Mucosa of descending colon (tissue), 3 donors: ENCODE measurements at regions not wholly inside any gene's neighbourhood (a gene's known extent, or its start where the extent isn't known, plus 50 kb on each side); places are given as distances from the start of the nearest gene placed in this dataset.

Source experiments
- ATAC-seq: fragments of 200-7000 bp; cut with Tn5 transposase; one replicate; pipeline ENCODE4 v1.9.1; 2020; ENCODE audit warnings: mild to moderate bottlenecking, moderate library complexity
- DNase-seq, 3 donors: peaks; one replicate each; pipeline ENCODE4 v3.0.0-alpha.2; 2020
- H3K36me3 ChIP-seq: fragments of 200-600 bp; one replicate; pipeline ENCODE4 v1.8.0; 2021; ENCODE audit warnings: low read depth, mild to moderate bottlenecking
- H3K4me1 ChIP-seq: fragments of 200-600 bp; one replicate; pipeline ENCODE4 v1.8.0; 2021; ENCODE audit warnings: low read depth, mild to moderate bottlenecking
- H3K4me3 ChIP-seq: fragments of 200-600 bp; one replicate; pipeline ENCODE4 v1.8.0; 2021; ENCODE audit warnings: mild to moderate bottlenecking
- H3K9me3 ChIP-seq: fragments of 200-600 bp; one replicate; pipeline ENCODE4 v1.8.0; 2021; ENCODE audit warnings: mild to moderate bottlenecking
- CTCF ChIP-seq: fragments of 200-600 bp; IDR thresholded peaks from one replicate; pipeline ENCODE4 v1.8.0; 2022; ENCODE audit warnings: antibody characterized with exemption, mild to moderate bottlenecking
- intact Hi-C, 2 donors: fragments of 100-400 bp; cut with DNase I in 1 of 2; cut with micrococcal nuclease in 1 of 2; formaldehyde crosslinking; loops; one replicate each; pipeline versions ENCODE4 v1.11.0 to v1.11.1; 2022; cut with DNase I, micrococcal nuclease
- donor health status: DM: no; HTN: no; CAD: no; lungs with moderate emphysema.
- donor health status: DM: no; HTN: no; CAD: no.
- donor health status: DM: no; HTN: yes; CAD: no.

- H3K9me3 ChIP-seq = no peaks in the 10 kb centered on the region
- no peaks in the 10 kb centered on the region for H3K36me3 ChIP-seq
- ATAC-seq (peak; percentile 93), DNase-seq (no peak)
- H3K4me3 ChIP-seq = no peak overlapping the region
- TF ChIP-seq CTCF = no peak
- intact Hi-C loops = no loop called here
- H3K4me1 ChIP-seq = peaks cover 4% of the 10 kb centered on the region
Observed at GRCh38 chr2:67462738-67463496, 65.8 kb downstream of the ETAA1 start.

- intact Hi-C loops = no loop called here
- no peak for ATAC-seq
- no peak overlapping the region for H3K4me3 ChIP-seq
- no peak for TF ChIP-seq CTCF
- no peaks in the 10 kb centered on the region for H3K36me3 ChIP-seq
- H3K4me1 ChIP-seq = peaks cover 4% of the 10 kb centered on the region
- no peak for DNase-seq
- H3K9me3 ChIP-seq = no peaks in the 10 kb centered on the region
Observed at GRCh38 chr2:67463810-67464209, 66.7 kb downstream of the ETAA1 start.

GRCh38 chr2:67465623-67466022 lies 68.5 kb downstream of the ETAA1 start:
- DNase-seq = no peak
- H3K9me3 ChIP-seq = no peaks in the 10 kb centered on the region
- no peak for TF ChIP-seq CTCF
- intact Hi-C loops = no loop called here
- H3K4me3 ChIP-seq = no peak overlapping the region
- peak; percentile 66 for ATAC-seq
- H3K36me3 ChIP-seq = no peaks in the 10 kb centered on the region
- H3K4me1 ChIP-seq = peaks cover 4% of the 10 kb centered on the region

GRCh38 chr2:67466734-67467133 lies 69.6 kb downstream of the ETAA1 start:
- no peak for TF ChIP-seq CTCF

GRCh38 chr2:67471681-67472080 lies 74.5 kb downstream of the ETAA1 start:
- H3K4me3 ChIP-seq = no peak overlapping the region
- no peak for ATAC-seq
- intact Hi-C loops = no loop called here
- no peak for DNase-seq
- H3K9me3 ChIP-seq = no peaks in the 10 kb centered on the region
- no peak for TF ChIP-seq CTCF
- H3K4me1 ChIP-seq = no peaks in the 10 kb centered on the region
- no peaks in the 10 kb centered on the region for H3K36me3 ChIP-seq

More at GRCh38 chr2:67466734-67467133, 69.6 kb downstream of the ETAA1 start:
- no peak overlapping the region for H3K4me3 ChIP-seq
- intact Hi-C loops = no loop called here
- ATAC-seq (no peak), DNase-seq (no peak)
- H3K36me3 ChIP-seq = no peaks in the 10 kb centered on the region
- H3K9me3 ChIP-seq = no peaks in the 10 kb centered on the region
- peaks cover 4% of the 10 kb centered on the region for H3K4me1 ChIP-seq
